ENCODE measurements at regions not wholly inside any gene's neighbourhood (a gene's known extent, or its start where the extent isn't known, plus 50 kb on each side); places are given as distances from the start of the nearest gene placed in this dataset.

- DNase-seq (ENCODE audit: low spot score), result no peak
Measured at GRCh38 chr1:168871531-168871930, 142.5 kb upstream of the DPT start.

GRCh38 chr1:168875831-168876230 is 146.8 kb upstream of the DPT start:
- no peak for DNase-seq (ENCODE audit: low spot score)

GRCh38 chr1:168876830-168877229 is 147.8 kb upstream of the DPT start:
- DNase-seq (ENCODE audit: low spot score), result no peak

GRCh38 chr1:168879896-168880734 is 151.1 kb upstream of the DPT start:
- DNase-seq (ENCODE audit: low spot score), result no peak

- DNase-seq (ENCODE audit: low spot score), result no peak
Measured at GRCh38 chr1:168881656-168882260, 152.8 kb upstream of the DPT start.

- no peak for DNase-seq (ENCODE audit: low spot score)
Measured at GRCh38 chr1:168887381-168887780, 158.4 kb upstream of the DPT start.

- no peak for DNase-seq (ENCODE audit: low spot score)
Measured at GRCh38 chr1:168888418-168888817, 159.4 kb upstream of the DPT start.

GRCh38 chr1:168892931-168893330 is 163.9 kb upstream of the DPT start:
- no peak for DNase-seq (ENCODE audit: low spot score)

- no peak for DNase-seq (ENCODE audit: low spot score)
Measured at GRCh38 chr1:168893359-168893801, 164.4 kb upstream of the DPT start.

GRCh38 chr1:168894397-168894903 is 165.4 kb upstream of the DPT start:
- no peak for DNase-seq (ENCODE audit: low spot score)

- DNase-seq (ENCODE audit: low spot score), result no peak
Measured at GRCh38 chr1:168897249-168897648, 168.2 kb upstream of the DPT start.

- no peak for DNase-seq (ENCODE audit: low spot score)
Measured at GRCh38 chr1:168903237-168903830, 174.3 kb upstream of the DPT start.

- no peak for DNase-seq (ENCODE audit: low spot score)
Measured at GRCh38 chr1:168905633-168906032, 176.6 kb upstream of the DPT start.

GRCh38 chr1:168906367-168906766 is 177.4 kb upstream of the DPT start:
- no peak for DNase-seq (ENCODE audit: low spot score)

GRCh38 chr1:168907053-168907452 is 178.0 kb upstream of the DPT start:
- no peak for DNase-seq (ENCODE audit: low spot score)

GRCh38 chr1:168907786-168908348 is 178.9 kb upstream of the DPT start:
- no peak for DNase-seq (ENCODE audit: low spot score)

GRCh38 chr1:168910403-168910802 is 181.4 kb upstream of the DPT start:
- DNase-seq (ENCODE audit: low spot score), result no peak

GRCh38 chr1:168911370-168911769 is 182.4 kb upstream of the DPT start:
- no peak for DNase-seq (ENCODE audit: low spot score)

- DNase-seq (ENCODE audit: low spot score), result no peak
Measured at GRCh38 chr1:168913711-168914463, 184.9 kb upstream of the DPT start.

- no peak for DNase-seq (ENCODE audit: low spot score)
Measured at GRCh38 chr1:168917309-168917708, 188.3 kb upstream of the DPT start.

- DNase-seq (ENCODE audit: low spot score), result no peak
Measured at GRCh38 chr1:168917796-168918195, 188.7 kb upstream of the ATP1B1 start.
